Natural killer cell (primary cell): ENCODE measurements at regions not wholly inside any gene's neighbourhood (a gene's known extent, or its start where the extent isn't known, plus 50 kb on each side); places are given as distances from the start of the nearest gene placed in this dataset.

ENCODE experiments used
- ATAC-seq, 3 donors: fragments of 150-1000 bp in 2 of 3; fragments of 200-7000 bp in 1 of 3; cut with Tn5 transposase; 1 replicate in 1 of 3; 2 replicates in 2 of 3; pipeline ENCODE4 v1.10.0; 2021; ENCODE audit warnings: mild to moderate bottlenecking in 2 of 3, moderate library complexity in 2 of 3
- DNase-seq, 2 donors: peaks; one replicate each; pipeline versions ENCODE4 v3.0.0 to v3.0.0-alpha.2; 2013 to 2021; ENCODE audit warnings: mixed read lengths in 1 of 2
- H3K27ac ChIP-seq: one replicate; pipeline ENCODE4 v1.5.1; 2013; ENCODE audit warnings: mild to moderate bottlenecking, low read length
- H3K27me3 ChIP-seq: one replicate; pipeline ENCODE4 v1.6.1; 2013; ENCODE audit warnings: low read length; ENCODE audit not compliant: control insufficient read depth, insufficient read depth
- H3K36me3 ChIP-seq: one replicate; pipeline ENCODE4 v1.6.1; 2013; ENCODE audit warnings: low read length; ENCODE audit not compliant: control insufficient read depth, insufficient read depth
- H3K4me1 ChIP-seq: one replicate; pipeline ENCODE4 v1.6.1; 2013; ENCODE audit warnings: low read length; ENCODE audit not compliant: control insufficient read depth, insufficient read depth
- H3K4me3 ChIP-seq: one replicate; pipeline ENCODE4 v1.5.1; 2013; ENCODE audit warnings: low read length
- H3K9me3 ChIP-seq: one replicate; pipeline ENCODE4 v1.6.1; 2013; ENCODE audit warnings: low read length; ENCODE audit not compliant: control insufficient read depth, insufficient read depth
- H3K27ac Mint-ChIP-seq, 2 donors: one replicate each; pipeline ENCODE4 v1.8.0; 2022; ENCODE audit warnings: mild to moderate bottlenecking in 2 of 2, mixed read lengths in 2 of 2, moderate library complexity in 1 of 2
- H3K27me3 Mint-ChIP-seq, 2 donors: one replicate each; pipeline ENCODE4 v1.8.0; 2022; ENCODE audit warnings: low read depth in 2 of 2, mixed read lengths in 2 of 2
- H3K36me3 Mint-ChIP-seq: one replicate; pipeline ENCODE4 v1.8.0; 2022; ENCODE audit warnings: mixed read lengths
- H3K4me1 Mint-ChIP-seq, 2 donors: one replicate each; pipeline ENCODE4 v1.8.0; 2022; ENCODE audit warnings: mixed read lengths in 2 of 2
- H3K4me3 Mint-ChIP-seq: one replicate; pipeline ENCODE4 v1.8.0; 2022; ENCODE audit warnings: mild to moderate bottlenecking, moderate library complexity, mixed read lengths
- H3K9me3 Mint-ChIP-seq, 2 donors: one replicate each; pipeline ENCODE4 v1.8.0; 2022; ENCODE audit warnings: mixed read lengths in 2 of 2
- WGBS: methylation state at CpG from one replicate; pipeline ENCODE4 v1.1.7; 2013; ENCODE audit warnings: missing lambda C conversion rate; ENCODE audit not compliant: insufficient coverage; 5-methylcytosine and 5-hydroxymethylcytosine counted together
- intact Hi-C: fragments of 100-400 bp; cut with micrococcal nuclease; formaldehyde crosslinking; loops from one replicate; pipeline ENCODE4 v1.14.2; 2022
- TF ChIP-seq, protein P1 (sequence below): fragments of 200-600 bp; IDR thresholded peaks from one replicate; pipeline ENCODE4 v1.8.0; 2022; ENCODE audit warnings: antibody characterized with exemption

DNA sequence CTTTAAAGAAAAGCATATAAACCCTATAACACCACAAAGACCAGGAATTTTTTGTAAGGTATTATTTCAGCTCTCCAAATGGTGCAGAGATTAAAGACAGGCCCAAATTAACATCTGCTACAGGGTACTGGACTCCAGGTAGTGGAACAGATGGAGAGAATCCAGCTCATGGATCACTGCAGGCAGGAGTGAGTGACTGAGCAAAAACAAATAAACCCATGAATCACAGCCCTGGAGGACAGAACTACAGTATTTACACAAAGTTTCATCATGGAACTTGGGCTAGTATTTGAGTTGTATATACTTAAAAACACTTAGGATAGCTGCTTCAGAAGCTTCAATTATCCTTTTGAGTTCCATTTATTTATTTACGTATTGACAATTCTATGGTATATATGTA lies 132.8 kb upstream of the SPRY2 start:
- H3K27me3 Mint-ChIP-seq: peaks cover 0 to 16% of the 10 kb centered on the region in 2 donors
- no peak overlapping the region for H3K27ac Mint-ChIP-seq
- peaks cover 10% of the 10 kb centered on the region for H3K4me1 ChIP-seq
- TF ChIP-seq, protein P1, sequence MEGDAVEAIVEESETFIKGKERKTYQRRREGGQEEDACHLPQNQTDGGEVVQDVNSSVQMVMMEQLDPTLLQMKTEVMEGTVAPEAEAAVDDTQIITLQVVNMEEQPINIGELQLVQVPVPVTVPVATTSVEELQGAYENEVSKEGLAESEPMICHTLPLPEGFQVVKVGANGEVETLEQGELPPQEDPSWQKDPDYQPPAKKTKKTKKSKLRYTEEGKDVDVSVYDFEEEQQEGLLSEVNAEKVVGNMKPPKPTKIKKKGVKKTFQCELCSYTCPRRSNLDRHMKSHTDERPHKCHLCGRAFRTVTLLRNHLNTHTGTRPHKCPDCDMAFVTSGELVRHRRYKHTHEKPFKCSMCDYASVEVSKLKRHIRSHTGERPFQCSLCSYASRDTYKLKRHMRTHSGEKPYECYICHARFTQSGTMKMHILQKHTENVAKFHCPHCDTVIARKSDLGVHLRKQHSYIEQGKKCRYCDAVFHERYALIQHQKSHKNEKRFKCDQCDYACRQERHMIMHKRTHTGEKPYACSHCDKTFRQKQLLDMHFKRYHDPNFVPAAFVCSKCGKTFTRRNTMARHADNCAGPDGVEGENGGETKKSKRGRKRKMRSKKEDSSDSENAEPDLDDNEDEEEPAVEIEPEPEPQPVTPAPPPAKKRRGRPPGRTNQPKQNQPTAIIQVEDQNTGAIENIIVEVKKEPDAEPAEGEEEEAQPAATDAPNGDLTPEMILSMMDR: no peak
- DNase-seq: no peak
- H3K9me3 Mint-ChIP-seq: no peaks in the 10 kb centered on the region
- no CpG with 5 or more reads among the region's 1 CpG for WGBS
- peaks cover 26 to 30% of the 10 kb centered on the region in 2 donors for H3K4me1 Mint-ChIP-seq
- ATAC-seq: no peak
- no peaks in the 10 kb centered on the region for H3K36me3 ChIP-seq
- intact Hi-C loops: no loop called here
- H3K4me3 Mint-ChIP-seq: no peak overlapping the region
- no peak overlapping the region for H3K27ac ChIP-seq
- H3K9me3 ChIP-seq: no peaks in the 10 kb centered on the region
- no peaks in the 10 kb centered on the region for H3K27me3 ChIP-seq
- H3K36me3 Mint-ChIP-seq: no peaks in the 10 kb centered on the region
- no peak overlapping the region for H3K4me3 ChIP-seq

DNA sequence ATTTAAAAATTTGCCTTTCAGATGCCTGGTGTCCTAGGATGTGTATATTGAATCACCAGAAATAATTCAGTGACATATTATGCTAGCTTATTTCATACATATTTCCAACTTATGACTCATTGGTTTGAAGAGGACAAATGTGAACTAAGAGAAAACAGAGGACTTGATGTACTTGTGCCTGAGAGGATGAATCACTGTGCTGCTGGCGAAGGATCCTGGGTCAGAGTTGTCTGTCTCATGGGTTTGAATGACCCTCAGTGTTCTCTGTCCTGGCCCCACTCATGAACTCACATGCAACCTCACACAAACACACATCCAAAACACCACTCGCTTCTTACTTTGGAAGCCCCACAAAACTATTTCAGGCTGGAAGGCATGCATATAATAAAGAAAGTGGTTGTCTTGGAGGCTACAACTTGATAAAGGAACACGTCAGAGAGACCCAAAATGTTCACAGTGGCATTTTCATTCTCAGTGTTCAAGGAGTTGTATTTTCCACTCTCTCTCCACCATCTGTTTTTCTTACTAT lies 129.0 kb upstream of the SPRY2 start:
- intact Hi-C loops: loop anchor here (10.0 kb wide), 1 partner anchor 55 kb away; no protein-coding TSS in a partner anchor
- no peaks in the 10 kb centered on the region for H3K9me3 Mint-ChIP-seq
- no peak overlapping the region for H3K27ac ChIP-seq

DNA sequence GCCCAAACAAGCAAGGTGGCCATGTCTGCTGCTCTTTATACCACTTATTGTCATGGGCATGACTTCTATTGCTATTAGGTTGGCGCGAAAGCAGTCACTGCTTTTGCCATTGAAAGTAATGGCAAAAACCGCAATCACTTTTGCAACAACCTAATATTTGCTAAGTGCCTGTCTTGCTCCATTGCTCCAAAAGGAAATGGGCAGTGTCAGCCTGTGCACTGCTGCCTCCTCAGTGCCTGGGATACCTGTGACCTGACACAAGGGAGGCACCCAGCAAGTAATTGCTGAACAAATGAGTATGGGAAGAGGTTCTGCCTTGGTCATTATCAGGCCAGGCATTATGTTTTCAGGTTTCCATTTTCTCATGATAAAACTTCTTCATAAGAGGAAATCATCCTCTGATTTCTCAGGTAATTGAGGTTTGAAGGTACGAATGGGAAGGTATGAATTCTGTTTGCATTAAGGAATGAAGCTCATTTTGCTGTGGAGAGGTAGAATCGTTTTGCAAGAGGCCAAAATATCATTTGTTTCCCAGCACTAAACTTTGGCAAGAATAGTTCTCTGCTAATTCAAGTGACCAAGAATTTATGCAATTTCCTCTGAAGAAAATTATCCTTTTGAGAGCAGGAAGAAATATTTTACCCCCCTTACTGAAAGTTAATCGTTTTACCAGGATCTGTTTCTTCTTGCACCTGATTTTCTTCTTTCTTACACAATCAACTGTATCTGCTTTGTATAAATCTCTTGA lies 128.4 kb upstream of the SPRY2 start:
- no peaks in the 10 kb centered on the region for H3K9me3 Mint-ChIP-seq
- no peak overlapping the region for H3K27ac Mint-ChIP-seq
- no peak overlapping the region for H3K4me3 Mint-ChIP-seq
- no peak for ATAC-seq
- Histone ChIP-seq H3K4me3 (no peak overlapping the region), H3K9me3 (no peaks in the 10 kb centered on the region), H3K27me3 (no peaks in the 10 kb centered on the region), H3K27ac (no peak overlapping the region), H3K36me3 (no peaks in the 10 kb centered on the region), H3K4me1 (no peaks in the 10 kb centered on the region)
- no peak for DNase-seq
- TF ChIP-seq, protein P1: no peak
- H3K36me3 Mint-ChIP-seq: no peaks in the 10 kb centered on the region
- H3K27me3 Mint-ChIP-seq: peaks cover 0 to 10% of the 10 kb centered on the region in 2 donors
- H3K4me1 Mint-ChIP-seq: peaks cover 5 to 9% of the 10 kb centered on the region in 2 donors
- intact Hi-C loops: loop anchor here (10.0 kb wide), 1 partner anchor 54 kb away; no protein-coding TSS in a partner anchor
- 72% methylated on average over 5 of the region's 6 CpGs for WGBS

More for the DNA sequence above, 129.0 kb upstream of the SPRY2 start:
- 85% methylated on average over 2 of the region's 3 CpGs for WGBS
- Histone ChIP-seq H3K27me3 (no peaks in the 10 kb centered on the region), H3K4me1 (no peaks in the 10 kb centered on the region), H3K4me3 (no peak overlapping the region), H3K9me3 (no peaks in the 10 kb centered on the region), H3K36me3 (no peaks in the 10 kb centered on the region)
- DNase-seq (no peak), ATAC-seq (no peak)
- Mint-ChIP-seq H3K4me1 (peaks cover 5 to 9% of the 10 kb centered on the region in 2 donors), H3K27me3 (peaks cover 0 to 14% of the 10 kb centered on the region in 2 donors), H3K36me3 (no peaks in the 10 kb centered on the region), H3K27ac (no peak overlapping the region), H3K4me3 (no peak overlapping the region)
- TF ChIP-seq, protein P1: no peak
